ENCODE measurements at regions not wholly inside any gene's neighbourhood (a gene's known extent, or its start where the extent isn't known, plus 50 kb on each side); places are given as distances from the start of the nearest gene placed in this dataset.
"Not testable (repeated sequence)": the region's sequence is repeated elsewhere in the genome, so short reads cannot be mapped to it uniquely, and the experiment has no call there.

GRCh38 chr5:174793684-174794328 lies 69.4 kb downstream of the MSX2 start:
- peak; percentile 4 for DNase-seq (ENCODE audit: low read depth)

- no peak for DNase-seq (ENCODE audit: low read depth)
Observed at GRCh38 chr5:174793076-174793475, 68.7 kb downstream of the MSX2 start.

- not testable (repeated sequence) for DNase-seq (ENCODE audit: low read depth)
Observed at GRCh38 chr5:174792265-174792664, 67.9 kb downstream of the MSX2 start.

GRCh38 chr5:174790906-174791305 lies 66.5 kb downstream of the MSX2 start:
- DNase-seq (ENCODE audit: low read depth), result no peak

GRCh38 chr5:174789596-174789995 lies 65.2 kb downstream of the MSX2 start:
- no peak for DNase-seq (ENCODE audit: low read depth)

GRCh38 chr5:174785120-174785680 lies 60.8 kb downstream of the MSX2 start:
- DNase-seq (ENCODE audit: low read depth), result no peak
